HG02852 (cell line): ENCODE measurements at regions not wholly inside any gene's neighbourhood (a gene's known extent, or its start where the extent isn't known, plus 50 kb on each side); places are given as distances from the start of the nearest gene placed in this dataset.
"Not testable (repeated sequence)": the region's sequence is repeated elsewhere in the genome, so short reads cannot be mapped to it uniquely, and the experiment has no call there.

Experiments
- ATAC-seq: cut with Tn5 transposase; IDR thresholded peaks from one replicate; pipeline ENCODE4 v1.9.1; 2021; ENCODE audit warnings: mild to moderate bottlenecking, moderate library complexity; ENCODE audit not compliant: unreplicated experiment

DNA sequence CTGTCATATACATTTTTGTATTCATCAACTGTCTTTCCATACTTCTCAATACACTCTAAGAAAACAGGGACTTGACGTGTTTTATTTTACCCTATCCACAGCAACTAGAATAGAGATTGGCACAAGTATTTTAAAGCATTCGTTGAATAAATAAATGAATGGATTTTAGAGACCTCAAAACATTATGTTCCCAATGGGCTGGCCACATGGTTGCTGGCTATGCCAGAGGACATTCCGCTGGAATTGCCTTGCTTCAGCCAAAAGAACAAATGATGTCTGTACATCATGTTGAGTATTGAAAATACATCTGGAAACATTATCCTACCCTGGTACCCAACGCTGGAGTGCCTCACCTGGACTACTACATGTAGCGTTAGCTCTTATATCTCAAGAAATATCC is 132.8 kb upstream of the RAP1B start:
- no peak for ATAC-seq

DNA sequence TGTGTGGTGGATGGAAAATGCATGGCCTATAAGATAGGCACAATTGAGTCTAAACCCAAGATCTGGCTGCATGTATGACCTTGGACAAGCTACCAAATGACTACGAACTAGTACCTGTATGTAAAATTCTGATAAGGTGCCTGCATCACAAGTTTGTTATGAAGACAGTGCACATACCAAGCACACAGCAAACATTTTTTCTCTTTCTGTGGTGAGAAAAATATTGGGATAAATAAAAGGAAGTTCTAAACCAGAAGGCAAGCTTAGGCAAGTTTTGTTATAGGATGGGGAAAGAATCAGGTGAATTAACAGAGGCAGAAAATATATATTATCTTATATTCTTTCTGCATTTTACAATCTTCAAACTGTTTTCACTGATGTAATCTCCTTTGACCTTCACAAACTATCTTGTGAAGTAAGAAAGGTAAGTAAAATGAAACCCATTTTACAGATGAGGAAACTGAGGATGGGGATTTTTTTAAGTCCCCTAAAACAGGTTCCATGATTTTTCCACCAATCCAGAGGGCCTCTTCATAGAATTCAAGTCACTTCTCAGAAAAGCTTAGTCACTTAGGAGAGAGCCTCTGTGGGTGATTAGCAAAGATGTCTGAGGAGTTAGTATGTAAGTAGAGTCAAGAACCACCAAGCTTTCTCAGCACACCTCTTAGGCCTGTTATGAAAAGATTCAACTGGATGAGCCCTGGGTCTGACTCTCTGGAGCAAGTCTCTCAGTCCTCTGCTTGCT is 132.0 kb upstream of the RAP1B start:
- no peak for ATAC-seq

DNA sequence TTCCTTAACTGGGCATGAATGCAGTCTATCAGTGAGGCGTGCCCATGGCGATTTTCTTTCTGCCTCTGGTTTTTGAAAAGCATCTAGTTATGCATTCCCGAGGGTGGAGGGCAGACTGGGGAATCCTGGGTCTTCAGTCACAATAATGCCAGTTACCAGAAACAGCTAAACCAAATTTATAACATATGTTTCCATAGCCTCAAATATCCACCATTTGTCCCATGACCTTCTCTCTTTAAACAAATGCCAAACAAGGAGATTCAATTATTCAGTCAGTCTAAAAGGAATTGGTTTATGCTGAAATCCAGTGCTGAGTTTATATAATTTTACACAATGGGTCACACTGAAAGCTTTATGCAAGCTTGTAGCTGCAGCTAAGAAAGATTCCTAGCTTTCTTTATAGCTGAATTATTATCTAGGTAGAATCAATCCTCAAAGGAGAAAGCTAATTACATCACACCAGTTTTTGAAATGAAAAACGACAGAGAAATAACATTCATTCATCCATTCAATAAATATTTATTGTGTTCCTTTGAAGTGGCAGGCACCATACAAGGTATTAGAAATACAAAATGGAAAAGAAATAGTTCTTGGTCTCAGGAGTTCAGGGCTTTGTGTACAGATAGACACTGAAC is 131.3 kb upstream of the RAP1B start:
- ATAC-seq, result no peak

DNA sequence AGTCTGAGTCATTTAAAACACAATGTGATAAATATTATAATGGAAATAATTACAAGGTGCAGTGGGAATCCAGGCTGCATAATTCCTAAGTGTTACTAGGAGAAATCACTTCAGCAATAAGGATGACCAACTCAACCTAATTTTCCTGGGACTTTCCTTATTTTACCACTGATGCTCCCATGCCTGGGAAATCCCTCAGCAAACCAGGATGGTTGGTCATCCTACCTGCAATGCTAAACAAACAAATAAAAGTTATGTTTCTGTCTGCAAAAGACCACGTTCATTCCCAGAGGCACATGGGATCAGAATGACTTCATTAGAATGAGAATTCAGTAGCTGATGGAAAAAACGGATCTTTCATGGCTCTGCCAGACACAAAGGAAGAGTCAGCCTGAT is 130.8 kb upstream of the RAP1B start:
- ATAC-seq, result no peak

DNA sequence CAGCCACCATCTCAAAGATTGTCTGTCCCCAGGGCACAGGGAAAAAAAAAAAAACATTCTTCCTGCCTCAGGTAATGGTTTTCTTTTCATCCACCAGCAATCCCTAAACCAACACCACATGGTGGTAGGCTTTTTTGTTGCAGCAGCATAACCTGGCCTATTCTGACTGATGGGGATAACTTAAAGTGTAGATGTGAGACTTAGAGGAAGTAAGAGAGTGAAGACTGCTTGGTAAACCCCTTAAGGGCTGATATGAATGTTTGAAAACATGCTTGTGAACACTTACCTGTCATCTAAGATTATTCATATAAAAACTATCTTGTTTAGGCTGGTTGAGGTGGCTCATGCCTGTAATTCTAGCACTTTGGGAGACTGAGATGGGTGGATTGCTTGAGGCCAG is 130.2 kb upstream of the RAP1B start:
- no peak for ATAC-seq

DNA sequence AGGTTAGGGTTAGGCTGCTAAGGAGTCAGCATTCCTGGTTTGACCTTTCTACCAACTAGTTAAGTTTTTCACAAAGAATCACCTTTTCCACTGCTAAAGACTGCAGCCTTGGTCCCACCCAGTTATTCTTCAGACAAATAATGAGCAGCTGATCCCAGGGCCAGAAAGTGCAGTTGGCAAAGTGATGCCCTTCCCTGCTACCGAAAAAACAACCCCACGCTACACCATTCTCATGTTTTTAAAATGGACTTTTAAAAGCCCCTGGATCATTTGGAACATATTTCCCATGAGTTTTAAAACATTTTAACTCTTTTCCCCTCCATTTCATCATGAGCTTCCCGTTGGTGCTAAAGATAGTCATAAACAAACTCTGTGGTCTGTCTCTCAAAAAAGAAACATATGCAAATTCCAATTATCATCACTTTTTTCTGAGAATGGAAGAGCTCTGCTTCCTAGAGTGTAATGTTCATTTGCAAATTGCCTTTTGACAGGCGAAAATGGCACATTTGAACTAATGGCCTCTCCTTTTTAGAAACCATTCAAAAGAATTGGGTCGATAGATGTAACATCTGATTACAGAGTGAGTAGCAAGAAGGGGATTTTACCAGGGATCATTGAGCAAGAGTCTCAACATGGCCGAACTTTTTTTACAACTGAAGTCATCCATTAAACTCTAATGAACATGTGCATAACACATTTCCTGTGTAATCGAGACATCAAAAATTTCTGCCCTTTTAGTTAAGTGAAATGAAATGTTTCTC is 129.3 kb upstream of the RAP1B start:
- peak; percentile 69 for ATAC-seq

GRCh38 chr12:68482014-68482413 is 128.7 kb upstream of the RAP1B start:
- no peak for ATAC-seq

DNA sequence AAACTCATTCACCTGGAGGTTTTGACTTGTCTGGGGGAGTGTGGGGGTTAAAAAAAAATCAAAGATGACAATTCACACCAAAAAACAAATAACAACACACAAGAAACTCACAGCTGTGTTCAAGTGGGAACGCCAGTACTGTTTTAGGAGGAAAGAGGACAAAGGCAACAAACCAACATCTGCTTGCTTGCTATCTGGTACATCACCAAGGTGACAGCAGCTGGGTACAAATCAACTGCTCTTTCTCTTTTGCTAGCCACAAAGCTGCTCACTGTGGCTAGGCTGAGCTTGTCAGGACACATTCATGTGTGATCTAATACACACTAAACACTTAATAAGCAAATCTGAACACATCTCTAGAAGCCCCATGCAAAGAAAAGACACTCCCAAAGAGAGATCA is 128.0 kb upstream of the RAP1B start:
- ATAC-seq, result peak; percentile 55

DNA sequence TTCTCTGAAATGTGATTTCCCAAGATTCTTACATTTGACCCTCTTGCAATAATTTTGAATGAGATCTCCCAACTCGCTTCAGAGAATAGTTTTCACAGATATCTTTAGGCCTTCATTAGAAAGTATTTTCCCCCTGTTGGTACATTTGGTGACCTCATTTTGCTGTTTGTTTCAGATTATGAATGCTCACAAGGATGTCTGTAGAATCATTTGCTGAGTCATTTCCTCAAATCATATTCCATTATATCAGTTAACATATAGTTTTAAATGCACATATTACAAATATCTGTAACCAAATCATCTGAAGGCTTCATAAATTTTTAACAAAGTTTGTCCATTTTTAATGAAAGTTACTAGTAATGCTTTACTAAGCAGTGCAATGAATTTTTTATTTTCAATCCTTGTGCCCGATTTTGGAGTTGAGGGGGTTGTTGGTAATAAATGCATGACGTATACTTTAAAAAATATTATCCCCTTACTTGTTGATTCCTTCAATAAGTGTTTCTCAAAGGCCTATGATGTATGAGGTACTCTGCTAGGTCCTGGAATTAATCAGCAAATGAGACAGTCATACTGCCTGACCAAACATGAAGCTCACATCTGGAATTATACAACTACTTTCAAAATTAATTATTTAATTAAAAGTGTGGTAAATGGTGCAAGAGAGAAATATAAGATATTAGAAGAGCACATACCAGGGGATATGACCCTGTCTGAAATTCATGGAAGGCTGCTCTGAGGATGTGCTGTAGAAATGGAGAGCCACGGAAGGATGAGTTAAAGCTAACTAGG is 126.9 kb upstream of the RAP1B start:
- ATAC-seq, result no peak

DNA sequence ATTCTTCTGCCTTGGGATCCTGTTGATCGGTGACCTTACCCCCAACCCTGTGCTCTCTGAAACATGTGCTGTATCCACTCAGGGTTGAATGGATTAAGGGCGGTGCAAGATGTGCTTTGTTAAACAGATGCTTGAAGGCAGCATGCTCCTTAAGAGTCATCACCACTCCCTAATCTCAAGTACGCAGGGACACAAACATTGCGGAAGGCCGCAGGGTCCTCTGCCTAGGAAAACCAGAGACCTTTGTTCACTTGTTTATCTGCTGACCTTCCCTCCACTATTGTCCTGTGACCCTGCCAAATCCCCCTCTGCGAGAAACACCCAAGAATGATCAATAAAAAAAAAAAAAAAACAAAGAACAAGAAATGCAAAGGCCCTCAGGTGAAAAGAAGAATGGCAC is 126.1 kb upstream of the RAP1B start:
- not testable (repeated sequence) for ATAC-seq

GRCh38 chr12:68486449-68486848 is 124.2 kb upstream of the RAP1B start:
- not testable (repeated sequence) for ATAC-seq

DNA sequence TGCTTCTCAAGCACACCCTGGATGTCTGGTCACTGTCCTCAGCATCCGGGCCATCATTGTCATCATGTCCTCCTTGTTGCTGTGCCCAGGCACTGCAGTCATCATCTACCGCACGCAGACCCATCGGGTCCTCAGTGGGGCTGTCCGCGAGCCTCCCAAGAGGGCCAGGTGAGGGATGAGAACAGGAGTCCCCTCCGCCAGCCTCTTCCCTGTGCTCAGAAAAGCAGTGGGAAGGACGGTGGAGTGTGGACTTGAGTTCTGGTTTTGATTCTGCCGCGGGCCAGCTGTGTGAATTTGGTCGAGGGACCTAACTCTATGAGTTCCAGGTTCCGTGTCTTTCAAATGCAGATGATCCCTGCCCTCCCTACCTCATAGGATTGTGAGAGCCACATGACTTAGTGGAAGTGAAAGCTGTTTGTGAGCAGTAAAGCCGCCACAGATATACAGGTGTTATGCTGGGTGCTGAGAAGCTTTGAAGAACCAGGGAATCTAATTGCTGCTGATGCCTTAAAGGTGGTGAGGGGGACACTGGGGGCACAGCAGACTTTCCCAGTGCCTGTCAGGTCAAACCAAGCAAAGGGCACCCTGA is 122.9 kb upstream of the RAP1B start:
- ATAC-seq, result no peak

GRCh38 chr12:68489273-68489672 is 121.4 kb upstream of the RAP1B start:
- no peak for ATAC-seq

- ATAC-seq, result no peak
Measured at GRCh38 chr12:68490476-68490875, 120.2 kb upstream of the RAP1B start.

- ATAC-seq, result no peak
Measured at GRCh38 chr12:68491204-68491960, 119.3 kb upstream of the RAP1B start.

DNA sequence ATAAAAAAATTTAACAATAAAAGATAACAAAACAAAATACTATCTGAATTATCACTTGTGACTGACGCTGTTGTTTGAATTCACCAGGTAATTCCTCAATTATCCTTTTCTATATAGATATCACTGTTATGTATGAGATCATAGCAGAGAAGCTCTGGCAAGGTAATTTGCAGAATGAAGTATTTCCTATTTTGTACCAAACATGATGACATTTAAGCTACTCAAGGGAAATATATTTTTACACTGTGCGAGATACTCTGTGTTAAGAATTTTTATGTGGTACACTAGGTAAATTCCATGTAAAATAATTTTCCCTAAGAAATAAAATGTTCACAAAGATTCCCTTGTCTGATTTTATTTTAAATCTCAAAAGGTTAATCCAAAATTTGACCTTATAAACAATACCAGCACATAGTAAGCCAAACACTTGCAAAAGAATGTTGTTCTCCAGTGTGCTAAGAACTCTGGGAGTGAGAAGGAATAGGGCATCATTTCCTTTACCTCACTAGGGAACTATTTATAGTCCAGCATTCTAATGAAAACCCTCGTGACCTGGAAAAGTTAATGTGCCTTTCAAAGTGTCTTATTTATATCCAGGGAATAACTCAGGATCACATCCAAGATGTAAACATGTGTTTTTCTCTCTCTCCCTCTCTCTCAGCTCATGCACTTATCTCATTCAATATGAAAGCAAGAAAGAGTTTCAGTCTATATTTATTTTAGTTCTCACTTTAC is 115.2 kb upstream of the RAP1B start:
- no peak for ATAC-seq

GRCh38 chr12:68497107-68497506 is 113.6 kb upstream of the RAP1B start:
- peak; percentile 70 for ATAC-seq

GRCh38 chr12:68497702-68498101 is 113.0 kb upstream of the RAP1B start:
- no peak for ATAC-seq

DNA sequence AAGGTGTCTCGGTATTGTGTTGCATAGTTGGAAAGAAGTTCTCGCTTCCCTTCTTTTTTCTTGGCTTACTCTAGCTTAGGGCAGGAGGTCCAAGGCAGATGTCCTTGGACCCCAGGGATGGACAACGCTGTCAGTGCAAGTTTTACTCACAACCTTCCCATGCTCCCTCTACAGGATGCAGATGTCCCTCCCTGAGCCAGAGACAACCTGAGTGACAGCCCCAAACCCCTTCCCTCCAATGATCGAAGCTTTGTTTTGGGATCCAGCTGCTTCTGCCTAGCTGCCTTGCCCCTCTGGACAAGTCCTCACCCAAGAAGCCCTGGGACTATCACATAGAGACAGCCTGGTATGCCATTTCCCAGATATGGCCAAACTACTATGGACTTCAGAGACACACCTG is 112.0 kb upstream of the RAP1B start:
- no peak for ATAC-seq
